GM18505 (cell line): ENCODE measurements at regions not wholly inside any gene's neighbourhood (a gene's known extent, or its start where the extent isn't known, plus 50 kb on each side); places are given as distances from the start of the nearest gene placed in this dataset.
"Not testable (repeated sequence)": the region's sequence is repeated elsewhere in the genome, so short reads cannot be mapped to it uniquely, and the experiment has no call there.

Source experiments
- ATAC-seq: cut with Tn5 transposase; IDR thresholded peaks from one replicate; pipeline ENCODE4 v1.9.1; 2021; ENCODE audit not compliant: unreplicated experiment
- POLR2A ChIP-seq: IDR thresholded peaks from 4 replicates; pipeline ENCODE4 v1.6.1; 2011; ENCODE audit warnings: borderline replicate concordance; ENCODE audit not compliant: insufficient read depth, insufficient read length; ENCODE audit errors: extremely low read depth

DNA sequence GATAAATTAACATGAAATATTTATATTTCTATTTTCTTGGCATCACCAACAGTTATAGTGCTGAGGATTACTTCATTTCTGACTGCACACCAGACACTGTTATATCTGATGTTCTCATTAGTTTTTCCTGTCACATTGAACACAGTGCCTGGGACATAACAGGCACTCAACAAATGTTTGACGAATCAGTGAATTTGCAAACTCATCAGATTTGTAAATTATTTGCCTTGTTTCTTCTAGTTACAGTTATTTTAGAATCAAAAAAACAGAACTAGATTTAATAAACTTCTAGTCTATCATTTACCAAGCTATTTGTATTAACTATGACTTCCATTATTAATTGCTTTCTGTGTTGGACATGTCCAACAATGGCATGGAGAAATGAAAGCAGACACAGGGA is 483.3 kb downstream of the KLHL13 start:
- no peak for TF ChIP-seq POLR2A
- ATAC-seq = no peak

- no peak for ATAC-seq
Measured at GRCh38 chrX:117628381-117628780, 488.2 kb downstream of the KLHL13 start.

DNA sequence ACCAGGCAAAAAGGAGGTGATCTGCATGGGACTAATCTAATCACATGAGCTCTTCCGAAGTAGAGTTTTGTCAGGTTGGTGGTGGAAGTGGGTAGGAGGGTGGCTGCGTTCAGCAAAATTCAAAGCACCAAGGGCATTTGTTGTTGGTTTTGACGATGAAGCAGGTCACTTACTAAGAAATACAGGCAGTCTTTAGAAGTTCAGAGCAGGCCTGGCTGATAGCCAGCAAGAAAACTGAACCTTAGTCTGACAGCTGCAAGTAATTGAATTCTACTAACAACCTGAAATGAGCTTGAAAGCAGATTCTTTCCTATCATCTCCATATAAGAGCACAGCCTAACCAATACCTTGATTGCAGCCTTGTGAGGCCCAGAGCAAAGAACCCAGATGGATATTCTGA is 505.8 kb downstream of the KLHL13 start:
- no peak for TF ChIP-seq POLR2A
- ATAC-seq = no peak

More at GRCh38 chrX:117628381-117628780, 488.2 kb downstream of the KLHL13 start:
- no peak for TF ChIP-seq POLR2A

DNA sequence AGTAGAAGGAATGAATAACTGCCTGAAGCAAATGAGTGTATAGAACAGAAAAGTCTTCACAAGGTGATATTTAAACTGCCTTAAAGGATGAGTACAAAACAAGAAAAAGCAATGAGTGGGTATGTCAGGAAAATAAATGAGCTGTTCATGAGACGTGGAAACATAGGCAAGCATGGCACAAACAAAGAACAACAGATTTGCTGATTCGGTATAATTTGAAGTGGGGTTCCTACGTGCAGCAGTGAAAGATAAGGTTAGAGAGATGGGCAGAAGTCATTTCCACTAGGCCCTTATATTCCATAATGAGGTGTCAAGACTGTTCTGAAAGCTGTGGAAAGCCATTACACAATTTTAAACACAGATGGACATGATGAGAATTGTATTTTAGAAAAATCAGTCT is 506.6 kb downstream of the KLHL13 start:
- ATAC-seq = no peak
- TF ChIP-seq POLR2A = no peak

- ATAC-seq = no peak
- TF ChIP-seq POLR2A = no peak
Measured at GRCh38 chrX:117607561-117607960, 509.0 kb downstream of the KLHL13 start.

- ATAC-seq = not testable (repeated sequence)
Measured at GRCh38 chrX:117606101-117606500, 510.5 kb downstream of the KLHL13 start.

DNA sequence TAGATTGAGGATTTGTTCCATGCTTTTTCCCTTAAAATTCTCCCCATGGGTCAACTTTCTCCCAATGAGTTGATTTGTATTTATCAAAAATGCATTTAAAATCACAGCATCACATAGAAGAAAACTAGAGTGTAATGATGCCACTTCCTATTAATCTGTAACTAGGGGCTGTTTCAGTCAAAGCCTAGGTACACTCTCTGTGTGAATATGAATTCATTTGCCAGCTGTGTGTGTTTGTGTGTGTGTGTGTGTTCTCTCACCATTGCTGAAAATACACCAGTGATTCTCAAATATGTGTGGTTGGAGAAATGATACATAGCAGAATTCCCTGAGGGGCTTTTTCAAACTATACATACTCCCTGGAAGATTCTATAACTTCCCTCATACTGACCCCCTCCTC is 546.5 kb downstream of the KLHL13 start:
- TF ChIP-seq POLR2A = no peak
- ATAC-seq = no peak

- no peak for ATAC-seq
- TF ChIP-seq POLR2A = no peak
Measured at GRCh38 chrX:117568238-117568637, 548.4 kb downstream of the KLHL13 start.

DNA sequence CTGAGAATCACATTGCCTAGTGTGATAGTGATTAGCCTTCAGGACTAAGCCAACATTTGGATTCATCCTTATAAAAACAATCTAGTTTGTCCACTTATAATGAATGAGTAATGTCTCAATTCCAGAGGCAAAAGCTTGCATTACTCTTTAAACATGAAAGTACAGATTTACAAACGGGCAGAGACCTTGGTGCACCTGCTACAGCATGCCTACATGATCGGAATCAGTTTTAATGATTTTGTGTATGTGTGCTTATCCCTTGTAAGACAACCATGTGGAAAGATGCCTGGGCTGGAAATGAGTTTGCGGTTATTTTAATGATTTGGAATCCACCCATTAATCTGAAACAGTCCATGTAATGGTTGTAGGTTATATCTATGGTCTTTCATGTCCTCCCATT is 572.7 kb downstream of the KLHL13 start:
- no peak for TF ChIP-seq POLR2A
- ATAC-seq = no peak

- TF ChIP-seq POLR2A = no peak
- no peak for ATAC-seq
Measured at GRCh38 chrX:117539090-117539418, 577.6 kb downstream of the KLHL13 start.

DNA sequence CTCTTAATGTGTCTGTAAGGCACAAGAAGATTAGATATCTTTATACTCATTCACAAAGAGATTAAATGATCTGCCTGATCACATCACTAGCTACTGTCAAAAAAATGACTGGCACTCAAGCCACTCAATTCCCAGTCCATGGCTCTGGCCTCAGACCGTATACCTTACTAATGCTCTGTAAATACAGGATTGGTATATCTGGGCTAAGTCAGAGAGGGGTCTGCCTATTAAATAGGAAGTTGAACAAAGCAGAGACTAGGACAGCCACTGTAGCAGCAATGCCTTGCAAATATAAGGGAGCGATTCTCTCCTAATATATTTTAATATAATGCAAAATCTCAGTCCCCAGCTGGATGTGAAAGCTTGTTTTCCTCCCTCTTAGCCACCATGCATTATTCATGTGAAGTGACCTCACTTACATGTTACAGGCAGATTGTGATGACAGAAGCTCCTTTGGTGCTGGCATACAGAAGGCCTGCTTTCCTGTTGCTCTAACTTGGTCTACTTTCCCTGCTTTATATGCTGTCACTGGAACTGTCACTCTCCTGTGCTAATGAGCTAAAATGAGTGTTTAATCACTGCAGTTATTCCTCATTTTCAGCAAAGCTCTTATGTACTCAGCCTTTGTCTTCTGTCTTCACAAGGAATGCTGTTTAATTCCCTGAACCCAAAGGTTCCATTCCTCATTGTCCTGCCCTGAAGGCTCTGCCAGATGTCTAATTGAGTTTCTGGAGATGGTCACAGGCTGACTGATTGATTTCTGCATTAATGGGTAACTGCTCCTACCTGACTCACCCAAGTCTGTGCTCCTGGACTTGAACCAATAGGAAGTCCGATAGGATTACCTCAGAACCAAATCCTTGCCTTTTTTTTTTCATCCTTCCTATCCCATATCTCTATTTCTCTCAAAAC is 578.2 kb downstream of the KLHL13 start:
- no peak for TF ChIP-seq POLR2A
- no peak for ATAC-seq

DNA sequence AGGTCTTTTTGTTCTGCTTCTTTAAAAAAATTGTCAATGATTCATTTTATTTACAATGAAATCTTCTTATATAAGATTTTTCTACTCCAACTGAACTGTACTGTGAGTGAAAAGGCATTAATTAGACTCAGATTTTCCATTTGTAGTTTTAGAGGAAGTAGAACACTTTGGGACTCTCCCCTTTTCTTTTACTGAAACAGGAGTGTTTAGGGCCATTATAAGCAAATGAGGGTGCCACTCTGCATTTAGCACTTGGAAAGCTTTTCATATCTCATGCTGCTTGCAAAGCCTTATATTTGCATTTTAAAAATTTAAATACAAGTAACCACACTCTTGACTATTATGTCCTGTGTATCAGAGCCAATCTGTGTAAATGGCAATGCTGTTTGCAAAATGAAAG is 584.3 kb downstream of the KLHL13 start:
- no peak for ATAC-seq
- TF ChIP-seq POLR2A = no peak

GRCh38 chrX:117522725-117523700 is 593.6 kb downstream of the KLHL13 start:
- no peak for TF ChIP-seq POLR2A
- ATAC-seq = no peak

DNA sequence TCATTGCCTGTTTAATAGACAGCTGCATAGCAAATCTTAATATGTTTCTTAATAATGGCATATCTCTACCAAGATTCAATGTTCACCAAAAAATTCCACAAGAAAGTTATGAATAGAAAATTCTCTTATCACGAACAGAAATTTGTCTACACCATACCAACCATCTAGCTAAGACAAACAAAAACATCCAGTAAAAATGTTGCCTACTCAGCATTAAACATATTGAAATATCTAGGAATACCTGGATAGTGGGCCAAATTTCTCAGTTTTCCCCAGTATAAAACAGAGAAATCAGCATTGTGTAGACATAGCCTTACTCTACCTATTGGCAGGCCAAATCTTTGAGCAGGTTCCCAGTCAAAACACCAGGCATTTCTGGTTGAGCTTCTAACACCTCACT is 598.6 kb downstream of the KLHL13 start:
- TF ChIP-seq POLR2A = no peak
- no peak for ATAC-seq

DNA sequence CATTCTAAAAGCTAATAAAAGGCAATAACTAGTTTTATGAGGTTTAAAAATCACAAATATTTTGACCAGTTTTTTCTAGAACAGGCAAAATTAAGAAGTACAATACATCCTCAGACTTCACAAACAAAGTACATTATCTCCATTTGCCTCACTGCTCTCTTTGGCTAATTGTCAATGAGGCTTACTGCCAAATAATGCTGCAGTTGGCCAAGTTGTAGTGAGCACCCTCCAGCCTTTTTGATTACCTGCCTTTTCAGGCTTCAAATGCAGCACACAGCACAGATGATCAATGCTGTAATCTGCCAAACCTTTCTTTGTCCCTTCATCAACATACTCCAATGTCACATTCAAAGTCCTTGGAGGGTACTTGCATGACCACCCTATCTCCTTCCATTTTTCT is 605.2 kb downstream of the KLHL13 start:
- no peak for TF ChIP-seq POLR2A
- no peak for ATAC-seq

- TF ChIP-seq POLR2A = no peak
- no peak for ATAC-seq
Measured at GRCh38 chrX:117510453-117510852, 606.2 kb downstream of the KLHL13 start.
